GM12892 (cell line): ENCODE measurements at regions not wholly inside any gene's neighbourhood (a gene's known extent, or its start where the extent isn't known, plus 50 kb on each side); places are given as distances from the start of the nearest gene placed in this dataset.

ENCODE experiments used
- DNase-seq: peaks from one replicate; pipeline ENCODE4 v3.0.0; 2011; ENCODE audit not compliant: insufficient read length
- FAIRE-seq: peaks from 2 replicates; lab custom pipeline; 2011; peaks lifted over from hg19 to GRCh38; lab: Jason Lieb, UNC
- POLR2A ChIP-seq: IDR thresholded peaks from 2 replicates; pipeline ENCODE4 v1.6.1; 2011; ENCODE audit warnings: low read depth, low read length, control low read depth
- POLR2AphosphoS5 ChIP-seq: IDR thresholded peaks from 2 replicates; pipeline ENCODE4 v1.6.1; 2011; ENCODE audit warnings: low read depth, low read length, control low read depth
- TAF1 ChIP-seq: IDR thresholded peaks from 2 replicates; pipeline ENCODE4 v1.6.1; 2011; ENCODE audit warnings: low read depth, mild to moderate bottlenecking, control low read depth, low read length, borderline replicate concordance

DNA sequence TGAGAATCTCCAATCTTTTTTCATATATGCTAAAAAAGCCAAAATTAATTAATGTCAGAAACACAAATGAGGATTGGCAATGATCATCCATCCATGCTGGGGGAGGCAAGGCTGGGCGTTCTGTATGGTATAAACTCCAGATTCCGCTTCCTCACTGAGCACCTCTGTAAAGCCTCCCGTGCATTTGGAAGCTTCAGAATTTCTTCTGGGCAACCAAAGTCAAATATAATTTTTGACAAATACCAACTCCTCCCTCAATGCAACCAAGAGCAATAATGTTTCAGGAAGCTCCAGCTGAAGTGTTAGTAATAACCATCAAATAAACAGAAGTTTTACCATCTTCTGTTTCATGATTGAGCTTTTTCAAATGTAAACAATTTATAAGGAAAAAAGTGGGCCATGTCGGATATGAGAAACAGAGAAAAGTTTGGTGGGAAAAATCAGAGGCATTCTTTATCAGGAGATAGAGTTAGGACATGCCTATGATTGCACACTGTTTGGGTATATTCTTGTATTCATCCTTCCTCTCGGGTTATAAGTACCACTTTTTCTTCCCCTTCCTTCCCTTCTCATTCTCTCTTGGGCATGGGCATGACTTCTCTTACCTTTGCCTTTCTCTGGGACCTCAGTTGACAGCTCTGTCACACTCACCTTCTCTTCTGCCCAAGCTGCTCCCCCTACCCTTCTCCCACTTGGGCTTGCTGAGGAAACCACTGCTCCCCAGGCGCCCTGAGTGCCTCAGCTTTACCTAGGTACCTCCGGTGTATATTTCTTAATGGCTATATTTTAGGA is 149.5 kb upstream of the ZEB2 start:
- TF ChIP-seq POLR2AphosphoS5 (no peak), TAF1 (no peak), POLR2A (no peak)
- no peak for DNase-seq
- no peak for FAIRE-seq

- FAIRE-seq (no peak), DNase-seq (no peak)
- TF ChIP-seq POLR2A (no peak), TAF1 (no peak), POLR2AphosphoS5 (no peak)
These were observed 148.7 kb upstream of the ZEB2 start for GRCh38 chr2:144668493-144669110.

DNA sequence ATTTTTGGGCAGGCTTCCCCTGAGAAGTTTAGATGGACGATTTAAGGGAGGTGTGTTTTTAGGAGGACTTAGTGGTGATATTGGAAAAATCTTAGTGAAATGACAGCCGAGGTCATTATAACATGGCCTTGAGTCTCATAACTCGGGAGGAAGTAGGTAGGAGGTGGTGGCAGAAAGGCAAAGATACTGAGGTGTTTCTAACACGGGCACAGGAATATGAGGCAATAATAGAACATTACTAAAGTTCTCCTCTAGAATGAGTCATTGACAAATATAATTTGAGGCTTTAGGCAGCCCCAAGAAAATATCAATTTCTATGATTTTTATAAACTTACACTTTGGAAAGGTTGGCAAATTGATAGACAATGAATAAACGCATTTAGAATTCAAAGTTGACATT is 146.1 kb upstream of the ZEB2 start:
- DNase-seq (no peak), FAIRE-seq (no peak)
- TF ChIP-seq POLR2AphosphoS5 (no peak), POLR2A (no peak), TAF1 (no peak)

DNA sequence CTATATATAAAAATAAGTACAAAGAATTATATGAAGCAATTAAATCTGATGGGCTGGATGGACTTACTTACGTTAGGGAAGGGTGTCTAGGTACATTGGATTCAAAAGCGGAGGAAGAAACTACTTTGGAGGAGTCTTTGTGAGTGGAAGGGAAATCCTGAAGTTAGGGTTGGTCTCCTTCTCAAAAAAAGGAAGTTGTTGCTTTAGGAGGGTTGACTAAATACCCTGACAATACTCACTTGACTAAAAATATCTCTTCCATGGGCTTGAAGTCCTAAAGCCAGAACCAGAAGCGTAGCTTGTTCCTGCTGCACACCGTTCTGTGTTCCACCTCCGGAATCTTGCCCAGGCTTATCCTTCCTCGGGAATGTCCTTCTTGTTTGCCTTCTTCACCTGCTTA is 143.3 kb upstream of the ZEB2 start:
- TF ChIP-seq POLR2AphosphoS5, result no peak
- TF ChIP-seq TAF1, result no peak
- FAIRE-seq, result no peak
- DNase-seq, result no peak

DNA sequence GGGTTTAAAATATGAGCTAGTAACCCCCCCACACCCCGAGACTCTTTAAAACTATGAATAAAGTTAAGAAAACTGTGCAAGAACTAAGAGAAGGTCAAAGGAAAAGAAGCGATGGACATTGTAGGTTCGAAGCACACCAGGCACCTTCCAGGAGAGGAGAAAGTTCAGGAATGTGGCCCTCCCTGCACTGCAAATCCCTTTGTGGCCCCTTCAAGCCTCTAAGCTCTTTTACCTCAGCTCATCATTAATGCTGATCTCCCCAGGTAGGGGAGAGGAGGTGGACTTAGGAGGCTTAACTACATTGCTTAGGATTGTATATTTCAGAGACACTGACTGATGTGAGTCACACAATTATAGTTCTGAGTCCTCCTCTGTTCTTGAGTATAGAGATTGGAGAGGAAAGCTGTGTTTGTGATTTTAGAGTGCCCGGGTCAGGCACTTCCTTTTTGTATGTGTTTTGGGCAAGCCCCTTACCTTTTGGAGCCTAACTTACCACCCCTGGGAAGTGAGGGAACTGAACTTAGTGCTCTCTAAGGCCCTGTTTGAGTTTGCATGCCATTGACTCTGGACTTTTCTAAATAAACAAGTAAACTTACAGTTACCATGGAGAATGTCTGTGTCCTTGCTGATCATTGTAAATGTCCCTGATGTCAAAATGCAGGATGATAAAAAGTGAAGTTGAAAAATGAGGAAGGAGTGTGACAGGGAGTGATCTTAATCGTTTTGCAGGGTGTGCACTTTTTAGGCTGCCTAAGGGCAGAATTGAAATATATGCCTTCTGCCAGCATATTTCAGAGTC is 140.8 kb upstream of the ZEB2 start:
- no peak for FAIRE-seq
- TF ChIP-seq TAF1, result no peak
- TF ChIP-seq POLR2A, result no peak
- TF ChIP-seq POLR2AphosphoS5, result no peak
- DNase-seq, result no peak

- TF ChIP-seq TAF1 (no peak), POLR2A (no peak), POLR2AphosphoS5 (no peak)
- DNase-seq (no peak), FAIRE-seq (no peak)
These were observed 139.9 kb upstream of the ZEB2 start for GRCh38 chr2:144659731-144660275.

GRCh38 chr2:144654523-144654922 is 134.6 kb upstream of the ZEB2 start:
- no peak for TF ChIP-seq TAF1
- TF ChIP-seq POLR2AphosphoS5, result no peak
- no peak for TF ChIP-seq POLR2A
- FAIRE-seq (no peak), DNase-seq (no peak)

DNA sequence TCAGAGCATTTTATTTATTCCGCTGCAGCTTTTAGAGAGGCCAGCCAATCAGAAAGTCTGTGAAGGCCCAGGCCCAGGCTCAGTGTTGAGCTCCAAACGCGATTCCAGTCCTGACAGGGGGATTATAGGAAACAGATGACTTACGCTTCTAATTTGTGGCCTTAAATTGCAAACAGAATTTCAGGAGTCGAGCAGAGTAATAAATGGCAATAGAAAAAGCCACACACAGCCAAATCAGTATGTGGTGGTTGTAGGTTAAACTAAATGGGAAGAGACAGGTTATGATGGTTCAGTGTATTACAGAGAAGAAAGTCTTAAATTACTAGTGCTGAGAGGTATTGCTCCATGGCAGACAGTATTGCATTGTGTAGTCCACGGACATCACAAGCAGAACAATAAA is 131.0 kb upstream of the ZEB2 start:
- DNase-seq, result no peak
- TF ChIP-seq POLR2A (no peak), POLR2AphosphoS5 (no peak), TAF1 (no peak)
- no peak for FAIRE-seq

- TF ChIP-seq POLR2A (no peak), TAF1 (no peak), POLR2AphosphoS5 (no peak)
- DNase-seq (no peak), FAIRE-seq (no peak)
These were observed 129.0 kb upstream of the ZEB2 start for GRCh38 chr2:144648837-144649465.

GRCh38 chr2:144645083-144645778 is 125.3 kb upstream of the ZEB2 start:
- no peak for DNase-seq
- no peak for FAIRE-seq
- TF ChIP-seq POLR2AphosphoS5, result no peak
- no peak for TF ChIP-seq TAF1
- no peak for TF ChIP-seq POLR2A
